D721Med (cell line): ENCODE measurements at regions not wholly inside any gene's neighbourhood (a gene's known extent, or its start where the extent isn't known, plus 50 kb on each side); places are given as distances from the start of the nearest gene placed in this dataset.
A peak's percentile ranks its signal among the peaks of the same experiment; 100 is the strongest.

Source experiments
- DNase-seq: peaks from one replicate; pipeline ENCODE4 v3.0.0; 2011; ENCODE audit warnings: low spot score; ENCODE audit not compliant: insufficient read length
- FAIRE-seq: peaks from 2 replicates; lab custom pipeline; 2011; peaks lifted over from hg19 to GRCh38; lab: Jason Lieb, UNC
- CTCF ChIP-seq: IDR thresholded peaks from 2 replicates; pipeline ENCODE4 v1.5.1; 2012; ENCODE audit warnings: mild to moderate bottlenecking, control low read depth; ENCODE audit not compliant: insufficient read depth; ENCODE audit errors: missing control alignments

- TF ChIP-seq CTCF = no peak
- DNase-seq = no peak
- FAIRE-seq = peak; percentile 74
Measured at GRCh38 chr1:193325042-193325441, 138.6 kb upstream of the B3GALT2 start.

GRCh38 chr1:193322211-193322610, 135.8 kb upstream of the B3GALT2 start:
- no peak for TF ChIP-seq CTCF
- DNase-seq (no peak), FAIRE-seq (no peak)

GRCh38 chr1:193321242-193321840, 134.9 kb upstream of the B3GALT2 start:
- FAIRE-seq (peak; percentile 41), DNase-seq (no peak)
- no peak for TF ChIP-seq CTCF

GRCh38 chr1:193320270-193320669, 133.9 kb upstream of the B3GALT2 start:
- FAIRE-seq = no peak
- TF ChIP-seq CTCF = no peak
- no peak for DNase-seq

GRCh38 chr1:193318347-193318746, 131.9 kb upstream of the B3GALT2 start:
- no peak for TF ChIP-seq CTCF
- FAIRE-seq (no peak), DNase-seq (no peak)

GRCh38 chr1:193313354-193314140, 127.1 kb upstream of the B3GALT2 start:
- FAIRE-seq (no peak), DNase-seq (no peak)
- no peak for TF ChIP-seq CTCF

GRCh38 chr1:193312432-193312831, 126.0 kb upstream of the B3GALT2 start:
- FAIRE-seq = no peak
- DNase-seq = no peak
- no peak for TF ChIP-seq CTCF
